Fibroblast of skin of back (primary cell): ENCODE measurements at regions not wholly inside any gene's neighbourhood (a gene's known extent, or its start where the extent isn't known, plus 50 kb on each side); places are given as distances from the start of the nearest gene placed in this dataset.
A peak's percentile ranks its signal among the peaks of the same experiment; 100 is the strongest.
"Not testable (repeated sequence)": the region's sequence is repeated elsewhere in the genome, so short reads cannot be mapped to it uniquely, and the experiment has no call there.

Experiments used
- DNase-seq: peaks from one replicate; pipeline ENCODE4 v3.0.0-alpha.2; 2013

DNA sequence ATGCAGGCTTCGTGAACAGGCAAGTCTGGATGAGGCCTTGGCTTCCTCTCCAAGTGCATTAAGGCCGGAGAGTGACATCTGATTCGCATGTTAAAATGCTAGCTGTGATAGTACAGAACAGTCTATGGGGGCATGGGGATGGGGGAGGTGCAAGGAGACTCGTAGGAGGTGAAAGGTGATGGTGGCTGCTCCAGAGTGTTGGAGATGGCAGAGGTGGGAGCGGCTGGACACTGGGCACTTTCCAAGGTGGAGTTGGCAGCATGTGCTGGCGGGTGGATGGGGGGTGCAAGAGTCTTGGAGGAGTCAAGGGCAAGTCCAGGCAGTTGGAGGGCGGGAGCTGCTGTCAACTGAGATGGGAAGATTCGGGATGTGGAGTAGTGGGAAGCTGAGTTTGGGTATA is 350.9 kb upstream of the TNRC6C start:
- DNase-seq: no peak

DNA sequence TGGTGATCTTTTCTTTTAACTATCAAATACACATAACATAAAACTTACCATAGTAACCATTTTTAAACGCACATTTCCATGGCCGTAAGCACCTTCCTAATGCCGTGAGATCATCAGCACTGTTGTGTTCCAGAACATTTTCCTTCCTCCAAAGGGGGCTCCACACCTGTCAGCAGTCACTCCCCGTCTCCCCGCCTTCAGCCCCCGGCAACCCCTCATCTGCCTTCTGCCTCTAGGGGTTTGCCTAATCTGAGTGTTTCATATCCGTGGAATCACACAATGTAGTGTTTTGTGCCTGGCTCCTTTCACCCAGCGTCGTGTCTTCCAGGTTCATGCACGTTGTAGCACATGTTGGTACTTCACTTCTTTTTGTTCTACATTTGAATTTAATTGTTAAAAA is 350.1 kb upstream of the TNRC6C start:
- no peak for DNase-seq

DNA sequence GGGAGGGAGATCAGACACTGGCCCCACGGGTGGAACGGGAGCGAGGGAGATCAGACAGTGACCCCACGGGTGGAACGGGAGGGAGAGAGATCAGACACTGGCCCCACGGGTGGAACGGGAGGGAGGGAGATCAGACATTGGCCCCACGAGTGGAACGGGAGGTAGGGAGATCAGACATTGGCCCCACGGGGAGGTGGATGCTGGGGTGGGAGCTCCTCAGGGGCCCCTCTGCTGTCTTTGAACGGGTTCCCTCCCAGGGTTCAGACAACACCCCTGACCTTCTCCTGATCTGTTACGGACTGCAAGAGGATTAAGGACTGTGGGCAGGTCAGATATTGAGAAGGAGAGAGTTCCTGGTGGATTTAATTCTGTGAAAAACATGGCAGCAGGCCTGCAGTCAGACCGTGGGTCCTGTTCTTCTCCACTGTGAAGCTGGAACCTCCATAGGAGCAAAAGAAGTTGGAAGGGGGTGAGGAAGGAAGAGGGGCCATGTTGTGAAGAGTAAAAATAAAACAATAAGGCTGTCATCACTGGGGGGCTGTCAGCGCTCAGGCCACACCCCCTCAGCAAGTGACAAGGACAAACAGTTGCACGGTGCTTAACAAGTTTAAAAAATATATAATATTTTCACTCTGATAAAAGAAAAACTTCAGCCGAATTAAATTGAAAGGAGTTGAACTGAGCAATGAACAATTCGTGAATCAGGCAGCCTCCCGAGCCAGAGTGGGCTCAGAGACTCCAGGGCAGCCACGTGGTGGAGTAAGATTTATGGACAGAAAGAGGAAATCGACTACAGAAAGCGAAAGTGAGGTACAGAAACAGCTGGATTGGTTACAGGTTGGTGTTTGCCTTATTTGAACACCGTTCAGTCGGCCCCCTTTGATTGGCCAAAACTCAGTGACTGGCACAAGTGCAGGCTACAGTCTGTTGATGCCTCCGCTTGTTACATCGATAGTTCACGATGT is 348.7 kb upstream of the TNRC6C start:
- DNase-seq: peak; percentile 19

DNA sequence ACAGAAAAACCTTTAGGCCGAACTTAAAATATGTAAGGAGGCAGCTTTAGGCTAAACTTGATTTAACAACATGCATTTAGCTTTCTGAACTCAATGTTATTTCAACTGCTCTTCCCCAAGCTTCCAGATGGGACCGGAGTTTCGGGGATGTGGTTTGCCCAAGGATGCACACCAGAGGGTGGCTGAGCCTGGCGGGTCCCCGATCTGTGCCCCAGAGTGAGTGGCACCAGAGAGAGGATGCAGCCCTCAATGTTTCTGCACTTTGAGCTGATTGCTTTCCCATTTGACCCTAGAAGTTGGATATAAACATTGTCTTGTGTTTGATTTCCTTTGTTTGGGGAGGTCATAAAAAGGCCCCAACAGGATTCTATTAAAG is 348.0 kb upstream of the TNRC6C start:
- no peak for DNase-seq

- no peak for DNase-seq
Observed at GRCh38 chr17:77610972-77611521, 347.5 kb upstream of the TNRC6C start.

- no peak for DNase-seq
Observed at GRCh38 chr17:77611791-77612502, 346.6 kb upstream of the TNRC6C start.

GRCh38 chr17:77613218-77613617 is 345.3 kb upstream of the TNRC6C start:
- no peak for DNase-seq

GRCh38 chr17:77613627-77614026 is 344.9 kb upstream of the TNRC6C start:
- DNase-seq: no peak

DNA sequence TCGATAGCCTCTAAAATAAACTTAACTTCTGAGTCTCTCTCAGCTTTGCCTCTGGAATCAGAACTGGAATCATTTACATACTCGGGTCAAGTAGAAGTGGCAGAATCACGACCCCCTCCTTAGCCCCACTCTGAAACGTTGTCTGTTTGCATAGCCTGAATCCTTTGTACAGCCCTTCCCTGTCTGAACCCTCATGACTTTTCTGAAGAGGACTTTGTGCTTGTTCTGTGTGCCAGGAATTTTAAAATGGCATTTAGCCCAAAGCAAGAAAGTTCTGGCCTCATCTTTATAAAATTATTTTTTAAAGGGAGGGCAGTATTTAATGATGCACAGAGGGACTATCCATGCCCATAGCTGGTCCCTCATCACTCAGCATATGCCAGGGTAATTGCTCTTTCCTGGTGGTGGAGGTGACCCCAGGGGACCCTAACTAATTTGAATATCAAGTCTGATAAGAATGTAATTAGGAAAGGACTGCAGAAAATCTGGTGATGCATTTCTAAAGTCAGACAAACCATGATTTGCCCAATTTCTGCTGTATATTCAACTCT is 342.7 kb upstream of the TNRC6C start:
- peak; percentile 32 for DNase-seq

DNA sequence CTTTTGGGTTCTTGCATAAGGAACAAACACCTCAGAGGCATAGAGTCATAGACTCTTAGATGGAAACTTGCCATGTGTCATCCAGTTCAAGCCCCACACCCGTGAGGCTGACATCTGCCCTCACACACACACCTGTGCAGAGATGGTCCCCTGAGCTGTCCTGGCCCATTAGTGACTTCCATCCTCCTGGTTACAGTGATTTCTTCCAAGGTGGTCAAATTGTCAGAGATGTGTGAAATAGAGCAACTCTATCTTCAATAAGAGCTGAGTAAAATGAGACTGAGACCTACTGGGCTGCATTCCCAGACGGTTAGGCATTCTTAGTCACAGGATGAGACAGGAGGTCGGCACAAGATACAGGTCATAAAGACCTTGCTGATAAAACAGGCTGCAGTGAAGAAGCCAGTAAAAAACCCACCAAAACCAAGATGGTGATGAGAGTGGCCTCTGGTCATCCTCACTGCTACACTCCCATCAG is 342.2 kb upstream of the TNRC6C start:
- DNase-seq: peak; percentile 81

DNA sequence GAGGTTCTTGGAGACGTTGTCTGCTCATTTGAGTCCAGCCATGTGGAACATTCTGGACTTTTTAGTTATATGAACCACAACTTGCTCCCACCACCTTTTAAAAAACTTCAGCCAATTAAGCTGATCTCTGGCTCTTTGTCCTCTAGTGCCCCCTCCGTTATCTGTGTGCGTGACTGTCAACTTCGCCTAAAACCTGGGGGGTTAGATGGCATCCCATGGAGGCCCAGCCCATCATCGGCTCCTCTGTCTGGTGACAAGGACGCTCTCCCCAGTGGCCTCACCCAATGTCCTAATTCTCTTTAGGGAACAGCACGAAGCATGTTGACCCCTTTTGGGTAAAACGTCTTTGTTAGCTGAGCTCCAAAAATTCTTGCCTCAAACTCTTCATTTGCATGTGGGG is 341.0 kb upstream of the TNRC6C start:
- DNase-seq: no peak

DNA sequence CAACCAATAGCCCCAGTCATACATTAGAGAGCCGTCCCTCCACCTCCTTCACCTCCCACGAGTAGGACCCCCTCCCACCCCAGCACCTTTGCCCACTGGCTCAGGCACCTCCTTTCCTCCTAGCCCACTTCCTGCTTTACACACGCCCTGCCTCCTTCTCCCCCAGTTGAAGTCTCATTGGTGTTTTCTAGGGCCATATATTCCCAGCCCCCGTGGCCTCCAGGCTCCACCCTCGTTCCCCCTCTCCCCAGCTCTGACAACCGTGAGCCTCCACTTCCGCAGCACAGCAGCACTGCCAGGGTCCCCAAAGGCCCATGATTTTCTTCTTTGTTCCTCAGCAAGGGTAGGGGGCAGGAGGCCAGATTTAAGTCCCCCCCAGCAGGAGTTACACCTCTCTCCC is 340.3 kb upstream of the TNRC6C start:
- DNase-seq: no peak

GRCh38 chr17:77618731-77619130 is 339.8 kb upstream of the TNRC6C start:
- DNase-seq: no peak

- DNase-seq: no peak
Observed at GRCh38 chr17:77619326-77619725, 339.2 kb upstream of the TNRC6C start.

DNA sequence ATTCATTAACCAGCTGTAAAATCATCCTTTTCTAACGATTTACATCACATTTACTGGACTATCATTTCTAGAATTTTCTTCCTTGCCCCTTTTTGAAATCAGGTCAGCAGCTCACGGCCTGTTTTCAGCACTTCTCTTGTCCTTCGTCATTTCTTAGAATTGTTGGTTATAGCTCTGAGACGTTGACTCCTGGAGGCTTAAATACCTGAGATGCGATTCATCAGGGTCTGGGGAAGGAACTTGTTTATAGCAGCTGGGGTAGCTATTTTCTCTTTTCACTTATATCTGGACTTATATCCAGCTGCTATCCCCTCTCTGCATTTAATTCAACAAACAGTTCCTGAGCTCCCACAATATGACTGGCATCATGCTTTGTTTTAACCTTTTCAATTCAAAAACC is 338.7 kb upstream of the TNRC6C start:
- DNase-seq: peak; percentile 90

DNA sequence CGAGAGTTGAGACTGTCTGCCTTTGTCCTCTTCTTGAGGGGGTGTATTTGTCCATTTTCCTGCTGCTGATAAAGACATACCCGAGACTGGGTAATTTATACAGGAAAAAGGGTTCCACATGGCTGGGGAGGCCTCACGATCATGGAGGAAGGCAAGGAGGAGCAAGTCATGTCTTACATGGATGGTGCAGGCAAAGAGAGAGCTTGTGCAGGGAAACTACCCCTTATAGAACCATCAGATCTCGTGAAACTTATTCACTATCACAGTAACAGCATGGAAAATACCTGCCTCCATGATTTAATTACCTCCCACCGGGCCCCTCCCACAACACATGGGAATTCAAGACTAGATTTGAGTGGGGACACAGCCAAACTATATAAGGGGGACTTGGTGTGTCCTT is 338.2 kb upstream of the TNRC6C start:
- DNase-seq: no peak

DNA sequence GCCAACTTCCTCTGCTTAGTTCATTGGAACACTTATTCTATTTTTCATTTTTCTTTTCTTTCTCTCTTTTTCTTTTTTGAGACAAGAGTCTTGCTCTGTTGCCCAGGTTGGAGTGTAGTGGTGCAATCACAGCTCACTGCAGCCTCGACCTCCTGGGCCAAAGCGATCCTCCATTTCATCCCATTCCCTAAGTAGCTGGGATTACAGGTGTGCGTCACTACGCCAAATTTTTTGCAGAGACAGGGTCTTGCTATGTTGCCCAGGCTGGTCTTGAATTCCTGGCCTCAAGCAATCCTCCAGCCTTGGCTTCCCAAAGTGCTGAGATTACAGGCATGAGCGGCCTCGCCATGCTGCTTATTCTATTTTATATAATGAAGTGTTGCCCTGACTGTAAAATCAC is 336.4 kb upstream of the TNRC6C start:
- DNase-seq: not testable (repeated sequence)

DNA sequence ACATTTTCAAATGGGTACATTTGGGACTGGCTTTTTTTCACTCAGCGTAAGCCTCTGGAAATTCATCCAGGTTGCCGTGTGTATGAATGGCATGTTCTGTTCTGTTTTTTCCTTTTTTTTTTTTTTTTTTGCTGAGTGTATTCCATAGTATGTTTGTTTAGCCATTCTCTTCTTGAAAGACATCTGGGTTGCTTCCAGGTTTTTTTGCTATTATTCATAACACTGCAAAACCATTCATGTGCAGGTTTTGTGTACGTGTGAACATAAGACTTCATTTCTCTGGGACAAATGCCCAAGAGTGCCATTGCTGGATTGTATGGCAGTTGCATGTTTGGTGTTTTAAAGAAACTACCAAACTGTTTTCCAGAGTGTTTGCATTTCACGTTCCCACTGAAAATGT is 335.9 kb upstream of the TNRC6C start:
- DNase-seq: peak; percentile 64

DNA sequence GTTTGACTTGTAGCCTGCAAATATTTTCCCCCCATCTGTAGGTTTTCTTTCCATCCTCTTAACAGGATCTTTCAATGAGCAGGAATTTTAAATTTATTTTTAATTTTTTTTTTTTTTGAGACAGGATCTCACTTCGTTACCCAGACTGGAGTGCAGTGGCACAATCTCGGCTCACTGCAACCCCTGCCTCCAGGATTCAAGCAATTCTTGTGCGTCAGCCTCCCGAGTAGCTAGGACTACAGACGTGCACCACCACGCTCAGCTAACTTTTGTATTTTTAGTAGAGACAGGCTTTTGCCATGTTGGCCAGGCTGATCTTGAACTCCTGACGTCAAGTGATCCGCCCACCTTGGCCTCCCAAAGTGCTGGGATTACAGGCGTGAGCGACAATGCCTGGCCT is 335.2 kb upstream of the TNRC6C start:
- not testable (repeated sequence) for DNase-seq

- no peak for DNase-seq
Observed at GRCh38 chr17:77628035-77628434, 330.5 kb upstream of the TNRC6C start.

DNA sequence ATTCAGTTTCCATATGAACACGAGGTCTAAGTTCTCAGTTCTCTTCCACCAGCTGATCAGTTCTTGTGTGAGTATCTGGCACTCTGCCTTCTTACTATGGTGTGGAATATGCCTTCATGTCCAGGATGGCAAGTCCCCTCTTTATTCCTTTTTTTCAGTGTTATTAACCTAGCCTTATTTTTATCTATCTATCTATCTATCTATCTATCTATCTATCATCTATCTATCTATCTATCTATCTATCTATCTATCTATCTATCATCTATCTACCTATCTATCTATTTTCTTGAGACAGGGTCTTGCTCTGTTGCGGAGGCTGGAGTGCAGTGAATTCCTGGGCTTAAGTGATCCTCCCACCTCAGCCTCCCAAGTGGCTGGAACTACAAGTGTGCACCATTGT is 329.2 kb upstream of the TNRC6C start:
- DNase-seq: not testable (repeated sequence)

DNA sequence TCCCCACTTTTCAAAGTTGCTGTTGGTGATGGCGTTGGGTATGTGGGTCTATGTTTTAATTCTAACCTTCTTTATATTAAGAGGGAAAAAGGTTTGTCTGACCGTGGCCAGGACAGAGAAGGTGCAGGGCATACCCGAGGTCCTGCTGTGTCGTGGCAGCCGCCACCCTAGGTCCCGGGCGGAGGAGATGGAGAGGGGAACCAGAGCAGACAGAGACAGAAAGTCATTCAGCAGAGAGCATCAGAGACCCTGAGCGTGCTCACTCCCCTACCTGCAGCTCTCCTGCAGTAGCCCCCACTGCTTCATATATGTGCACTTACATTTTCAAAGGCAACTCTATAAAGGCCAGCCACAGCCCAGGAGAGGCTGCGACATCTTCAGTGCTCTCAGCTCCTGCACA is 327.2 kb upstream of the TNRC6C start:
- no peak for DNase-seq

DNA sequence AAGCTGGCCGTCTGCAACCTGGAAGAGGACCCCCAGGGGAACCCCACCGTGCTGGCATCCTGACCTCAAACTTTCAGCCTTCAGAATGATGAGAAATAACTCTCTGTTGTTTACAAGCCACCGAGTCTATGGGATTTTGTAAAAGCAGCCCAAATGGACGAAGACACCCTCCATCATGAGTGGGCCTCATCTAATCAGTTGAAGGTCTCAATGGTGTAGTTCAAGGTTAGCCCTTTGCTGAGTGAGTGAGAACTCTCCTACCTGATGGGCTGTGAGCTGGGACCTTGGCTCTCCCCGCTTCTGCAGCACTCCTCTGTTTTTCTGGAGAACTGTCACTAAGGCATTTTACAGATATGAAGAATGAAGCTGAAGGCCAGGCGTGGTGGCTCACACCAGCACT is 325.9 kb upstream of the TNRC6C start:
- no peak for DNase-seq
